HT1080 (cell line): ENCODE measurements at regions not wholly inside any gene's neighbourhood (a gene's known extent, or its start where the extent isn't known, plus 50 kb on each side); places are given as distances from the start of the nearest gene placed in this dataset.
A peak's percentile ranks its signal among the peaks of the same experiment; 100 is the strongest.
"Not testable (repeated sequence)": the region's sequence is repeated elsewhere in the genome, so short reads cannot be mapped to it uniquely, and the experiment has no call there.

Experiments used
- DNase-seq: peaks from one replicate; pipeline ENCODE4 v3.0.0-alpha.2; 2015; ENCODE audit warnings: low read depth

- peak; percentile 22 for DNase-seq
Observed at GRCh38 chr12:102298022-102298421, 100.4 kb upstream of the PMCH start.

DNA sequence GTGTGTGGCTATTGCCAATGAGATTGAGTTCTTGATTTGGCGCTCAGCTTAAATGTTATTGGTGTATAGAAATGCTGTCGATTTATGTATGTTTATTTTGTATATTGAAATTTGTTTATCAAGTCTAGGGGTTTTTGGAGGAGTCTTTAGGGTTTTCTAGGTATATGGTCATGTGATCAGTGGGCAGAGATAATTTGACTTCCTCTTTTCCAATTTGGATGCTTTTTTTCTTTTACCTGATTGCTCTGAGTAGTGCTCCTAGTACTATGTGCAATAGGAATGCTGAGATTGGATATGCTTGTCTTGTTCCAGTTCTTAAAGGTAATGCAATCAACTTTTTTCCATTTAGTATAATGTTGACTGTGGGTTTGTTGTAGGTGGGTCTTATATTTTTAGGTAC lies 99.8 kb upstream of the PMCH start:
- DNase-seq: no peak

DNA sequence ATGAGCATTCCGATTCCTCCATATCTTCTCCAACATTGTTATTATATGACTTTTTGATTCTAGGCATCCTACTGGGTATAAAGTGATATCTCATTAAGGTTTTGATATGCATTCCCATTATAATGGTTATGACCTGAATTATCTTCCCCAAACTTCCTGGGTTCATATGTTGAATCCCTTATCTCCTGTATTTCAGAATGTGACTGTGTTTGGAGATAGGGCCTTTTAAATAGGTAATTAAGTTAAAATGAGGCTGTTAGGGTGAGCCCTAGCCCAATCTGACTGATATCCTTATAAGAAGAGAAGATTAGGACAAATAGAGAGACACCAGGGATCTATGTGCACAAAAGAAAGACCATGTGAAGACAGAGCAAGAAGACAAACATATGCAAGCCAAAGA lies 96.9 kb upstream of the PMCH start:
- no peak for DNase-seq

GRCh38 chr12:102291498-102292440 lies 94.1 kb upstream of the PMCH start:
- not testable (repeated sequence) for DNase-seq

- DNase-seq: not testable (repeated sequence)
Observed at GRCh38 chr12:102289702-102290101, 92.1 kb upstream of the PMCH start.

DNA sequence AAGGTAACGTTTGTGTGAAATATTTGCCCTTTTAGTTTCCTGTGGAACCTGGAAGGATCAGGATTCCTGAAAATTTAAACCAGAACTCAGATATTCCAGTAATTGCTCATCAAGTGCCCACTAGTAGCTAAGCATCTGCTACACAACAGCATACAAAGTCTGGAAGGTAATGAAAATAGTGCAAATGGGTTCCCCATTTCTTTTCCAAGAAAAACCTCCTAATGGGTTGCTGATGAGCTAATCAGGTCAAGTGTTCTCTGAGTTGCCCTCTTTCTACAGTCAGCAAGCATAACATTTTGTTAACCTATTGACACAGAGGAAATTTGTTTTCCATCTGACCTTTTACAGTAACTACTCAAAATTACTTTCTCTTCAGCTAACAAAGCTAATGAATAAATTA lies 83.6 kb upstream of the PMCH start:
- DNase-seq: no peak

DNA sequence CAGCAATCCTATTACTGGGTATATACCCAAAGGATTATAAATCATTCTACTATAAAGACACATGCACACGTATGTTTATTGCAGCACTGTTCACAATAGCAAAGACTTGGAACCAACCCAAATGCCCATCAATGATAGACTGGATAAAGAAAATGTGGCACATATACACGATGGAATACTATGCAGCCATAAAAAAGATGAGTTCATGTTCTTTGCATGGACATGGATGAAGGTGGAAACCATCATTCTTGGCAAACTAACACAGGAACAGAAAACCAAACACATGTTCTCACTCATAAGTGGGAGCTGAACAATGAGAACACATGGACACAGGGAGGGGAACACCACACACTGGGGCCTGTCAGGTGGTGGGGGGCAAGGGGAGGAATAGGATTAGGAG lies 58.1 kb upstream of the PMCH start:
- not testable (repeated sequence) for DNase-seq

DNA sequence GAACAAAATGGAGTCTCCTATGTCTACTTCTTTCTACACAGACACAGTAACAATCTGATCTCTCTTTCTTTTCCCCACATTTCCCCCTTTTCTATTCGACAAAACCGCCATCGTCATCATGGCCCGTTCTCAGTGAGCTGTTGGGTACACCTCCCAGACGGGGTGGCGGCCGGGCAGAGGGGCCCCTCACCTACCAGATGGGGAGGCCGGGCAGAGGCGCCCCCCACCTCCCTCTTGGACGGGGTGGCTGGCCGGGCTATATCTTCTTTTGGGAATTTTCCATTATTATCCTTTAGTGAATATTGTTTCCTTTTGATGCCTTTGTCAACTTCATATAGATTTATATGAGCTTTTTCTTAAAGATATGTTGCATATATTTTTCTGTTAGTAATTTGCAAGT lies 53.4 kb upstream of the PMCH start:
- not testable (repeated sequence) for DNase-seq

DNA sequence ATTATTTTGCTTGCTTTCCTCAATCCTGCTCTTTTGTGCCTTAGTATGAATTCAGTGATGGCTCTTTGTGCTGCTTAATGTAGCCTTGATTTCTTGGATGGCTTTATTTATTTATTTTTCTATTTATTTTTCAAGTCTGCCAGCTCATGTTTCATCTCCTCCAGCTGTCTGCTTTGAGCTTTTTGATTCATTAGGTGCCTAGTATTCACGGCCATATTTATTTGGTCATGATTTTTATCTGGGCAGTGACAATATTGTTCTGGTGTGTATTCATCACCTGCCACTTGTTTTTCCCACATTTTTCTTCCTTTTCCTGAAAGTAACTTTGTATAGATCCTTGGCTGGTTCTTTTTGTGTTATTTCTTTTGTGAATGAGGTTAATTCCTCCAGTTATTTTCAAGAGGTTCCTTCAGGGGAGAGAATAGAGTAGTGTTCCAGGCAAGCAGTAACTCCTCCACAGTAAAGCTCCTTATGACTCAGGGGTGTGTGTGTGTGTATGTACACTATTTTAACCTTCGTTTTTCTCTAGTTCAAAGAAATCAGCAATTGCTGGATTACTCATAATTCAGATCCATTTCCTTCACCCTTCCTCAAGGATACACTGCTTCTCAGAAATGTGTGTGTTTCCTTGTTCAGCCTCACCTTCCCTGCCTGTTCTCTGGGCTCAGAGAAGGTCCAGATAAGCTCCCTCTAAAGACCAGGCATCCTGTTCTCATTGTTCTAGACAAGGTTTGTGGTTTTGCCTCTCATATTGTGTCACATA lies 51.6 kb upstream of the PMCH start:
- peak; percentile 71 for DNase-seq
